Neuronal stem cell (in vitro differentiated cells): ENCODE measurements at regions not wholly inside any gene's neighbourhood (a gene's known extent, or its start where the extent isn't known, plus 50 kb on each side); places are given as distances from the start of the nearest gene placed in this dataset.
"Not testable (repeated sequence)": the region's sequence is repeated elsewhere in the genome, so short reads cannot be mapped to it uniquely, and the experiment has no call there.

ENCODE experiments used
- DNase-seq: peaks from one replicate; pipeline ENCODE4 v3.0.0-alpha.2; 2013; ENCODE audit warnings: low spot score
- H2AFZ ChIP-seq: one replicate; pipeline ENCODE4 v1.6.1; 2013; ENCODE audit warnings: mild to moderate bottlenecking, low read length, inconsistent platforms
- H2AK5ac ChIP-seq: 2 replicates; pipeline ENCODE4 v1.6.1; 2013; ENCODE audit warnings: low read depth, mild to moderate bottlenecking, inconsistent platforms, low read length, moderate library complexity, mixed read lengths
- H2BK120ac ChIP-seq: 2 replicates; pipeline ENCODE4 v1.6.1; 2013; ENCODE audit warnings: low read depth, mild to moderate bottlenecking, inconsistent platforms, low read length, moderate library complexity, mixed read lengths
- H2BK12ac ChIP-seq: one replicate; pipeline ENCODE4 v1.6.1; 2013; ENCODE audit warnings: low read length, inconsistent platforms
- H2BK15ac ChIP-seq: 2 replicates; pipeline ENCODE4 v1.6.1; 2013; ENCODE audit warnings: mild to moderate bottlenecking, low read length, inconsistent platforms, mixed read lengths
- H2BK5ac ChIP-seq: one replicate; pipeline ENCODE4 v1.6.1; 2013; ENCODE audit warnings: inconsistent platforms, mild to moderate bottlenecking, low read length, moderate library complexity
- H3K14ac ChIP-seq: one replicate; pipeline ENCODE4 v1.6.1; 2013; ENCODE audit warnings: low read length, inconsistent platforms
- H3K18ac ChIP-seq: 2 replicates; pipeline ENCODE4 v1.6.1; 2013; ENCODE audit warnings: low read length, inconsistent platforms
- H3K23ac ChIP-seq: 2 replicates; pipeline ENCODE4 v1.6.1; 2013; ENCODE audit warnings: low read depth, mild to moderate bottlenecking, mixed read lengths, low read length, inconsistent platforms; ENCODE audit not compliant: poor library complexity
- H3K27ac ChIP-seq: replicated peaks from 3 replicates; pipeline ENCODE4 v1.5.1; 2013; ENCODE audit warnings: low read length, inconsistent platforms
- H3K27me3 ChIP-seq, 3 experiments: 2 replicates each; pipeline ENCODE4 v1.6.1; 2013; ENCODE audit warnings: low read length in 3 of 3, mild to moderate bottlenecking in 2 of 3, inconsistent platforms in 1 of 3, low read depth in 1 of 3, mixed read lengths in 1 of 3, moderate library complexity in 1 of 3; ENCODE audit not compliant: control insufficient read depth in 3 of 3, insufficient read depth in 3 of 3
- H3K36me3 ChIP-seq, 2 donors: replicated peaks in 1 of 2; 2 replicates each; pipeline ENCODE4 v1.6.1; 2013; ENCODE audit warnings: low read length in 2 of 2; ENCODE audit not compliant: control insufficient read depth in 2 of 2, insufficient read depth in 2 of 2
- H3K4ac ChIP-seq: 2 replicates; pipeline ENCODE4 v1.6.1; 2013; ENCODE audit warnings: inconsistent platforms, mild to moderate bottlenecking, low read length, moderate library complexity
- H3K4me1 ChIP-seq, 2 donors: 1 replicate in 1 of 2; 2 replicates in 1 of 2; pipeline ENCODE4 v1.6.1; 2013; ENCODE audit warnings: low read length in 2 of 2, low read depth in 1 of 2; ENCODE audit not compliant: control insufficient read depth in 2 of 2, insufficient read depth in 1 of 2
- H3K4me2 ChIP-seq: one replicate; pipeline ENCODE4 v1.6.1; 2013; ENCODE audit warnings: mild to moderate bottlenecking, low read length, inconsistent platforms; ENCODE audit not compliant: insufficient read depth, poor library complexity, severe bottlenecking
- H3K4me3 ChIP-seq, 2 donors: 2 replicates each; pipeline ENCODE4 v1.5.1; 2013; ENCODE audit warnings: low read length in 2 of 2, mild to moderate bottlenecking in 2 of 2, inconsistent platforms in 1 of 2, moderate library complexity in 1 of 2
- H3K79me1 ChIP-seq: one replicate; pipeline ENCODE4 v1.6.1; 2013; ENCODE audit warnings: low read depth, mild to moderate bottlenecking, inconsistent platforms, low read length, moderate library complexity
- H3K9ac ChIP-seq: one replicate; pipeline ENCODE4 v1.6.1; 2013; ENCODE audit warnings: mild to moderate bottlenecking, low read depth, low read length, inconsistent platforms; ENCODE audit not compliant: poor library complexity
- H3K9me3 ChIP-seq, 2 donors: replicated peaks in 1 of 2; 2 replicates each; pipeline versions ENCODE3 to v1.6.1; 2013; ENCODE audit warnings: low read length in 2 of 2, mild to moderate bottlenecking in 2 of 2, inconsistent platforms in 1 of 2, low read depth in 1 of 2, mixed read lengths in 1 of 2, moderate library complexity in 1 of 2; ENCODE audit not compliant: control insufficient read depth in 2 of 2, insufficient read depth in 1 of 2
- H4K8ac ChIP-seq: one replicate; pipeline ENCODE4 v1.6.1; 2013; ENCODE audit warnings: low read depth, mild to moderate bottlenecking, inconsistent platforms, low read length, moderate library complexity
- H4K91ac ChIP-seq: one replicate; pipeline ENCODE4 v1.6.1; 2013; ENCODE audit warnings: low read length, low read depth, mild to moderate bottlenecking, inconsistent platforms; ENCODE audit not compliant: poor library complexity
- WGBS, 2 donors: extraction: QIAGEN DNeasy Blood & Tissue Kit; methylation state at CpG; one replicate each; pipeline ENCODE4 v1.1.7; 2013; ENCODE audit warnings: missing lambda C conversion rate in 2 of 2, mixed read lengths in 1 of 2; ENCODE audit not compliant: insufficient read length in 2 of 2, insufficient replicate concordance in 1 of 2; ENCODE audit errors: extremely low coverage in 2 of 2; 5-methylcytosine and 5-hydroxymethylcytosine counted together

- H3K9ac ChIP-seq, result no peak overlapping the region
- H3K27ac ChIP-seq, result no peak overlapping the region
- no peaks in the 10 kb centered on the region for H3K9me3 ChIP-seq
- H3K4me2 ChIP-seq, result no peak overlapping the region
- H3K23ac ChIP-seq, result no peak overlapping the region
- no peak overlapping the region for H2BK120ac ChIP-seq
- H3K27me3 ChIP-seq, result no peaks in the 10 kb centered on the region
- no peaks in the 10 kb centered on the region for H3K79me1 ChIP-seq
- H3K4me1 ChIP-seq, result no peaks in the 10 kb centered on the region
- H2BK12ac ChIP-seq, result no peak overlapping the region
- H4K8ac ChIP-seq, result no peak overlapping the region
- no peak overlapping the region for H3K4ac ChIP-seq
- DNase-seq, result no peak
- no peak overlapping the region for H2AK5ac ChIP-seq
- no peak overlapping the region for H2AFZ ChIP-seq
- no peak overlapping the region for H2BK5ac ChIP-seq
- no peak overlapping the region for H3K14ac ChIP-seq
- no peak overlapping the region for H2BK15ac ChIP-seq
- no CpG with 5 or more reads among the region's 1 CpG for WGBS, 2 donors
- no peaks in the 10 kb centered on the region for H3K36me3 ChIP-seq
- H4K91ac ChIP-seq, result no peak overlapping the region
- no peak overlapping the region for H3K18ac ChIP-seq
- no peak overlapping the region for H3K4me3 ChIP-seq
Measured at GRCh38 chr14:66268802-66269334, 217.3 kb upstream of the CCDC196 start.

- no CpG with 5 or more reads among the region's 1 CpG for WGBS, 2 donors
- no peak overlapping the region for H3K14ac ChIP-seq
- no peak overlapping the region for H3K4me3 ChIP-seq
- no peak overlapping the region for H2BK12ac ChIP-seq
- no peaks in the 10 kb centered on the region for H3K4me1 ChIP-seq
- H3K4ac ChIP-seq, result no peak overlapping the region
- no peak overlapping the region for H4K8ac ChIP-seq
- H3K9me3 ChIP-seq, result no peaks in the 10 kb centered on the region
- H2BK15ac ChIP-seq, result no peak overlapping the region
- no peak overlapping the region for H2BK120ac ChIP-seq
- H3K9ac ChIP-seq, result no peak overlapping the region
- H2BK5ac ChIP-seq, result no peak overlapping the region
- H3K36me3 ChIP-seq, result no peaks in the 10 kb centered on the region
- no peaks in the 10 kb centered on the region for H3K27me3 ChIP-seq
- no peaks in the 10 kb centered on the region for H3K79me1 ChIP-seq
- no peak for DNase-seq
- H3K4me2 ChIP-seq, result no peak overlapping the region
- H2AFZ ChIP-seq, result no peak overlapping the region
- H4K91ac ChIP-seq, result no peak overlapping the region
- no peak overlapping the region for H3K27ac ChIP-seq
- H3K18ac ChIP-seq, result no peak overlapping the region
- H3K23ac ChIP-seq, result no peak overlapping the region
- no peak overlapping the region for H2AK5ac ChIP-seq
Measured at GRCh38 chr14:66272221-66272620, 213.9 kb upstream of the CCDC196 start.

GRCh38 chr14:66273261-66273832 lies 212.8 kb upstream of the CCDC196 start:
- Histone ChIP-seq H3K36me3 (no peaks in the 10 kb centered on the region), H2BK15ac (no peak overlapping the region), H3K9ac (no peak overlapping the region), H3K27me3 (no peaks in the 10 kb centered on the region), H3K4me2 (no peak overlapping the region), H2AFZ (no peak overlapping the region), H2BK120ac (no peak overlapping the region), H3K23ac (no peak overlapping the region), H3K79me1 (no peaks in the 10 kb centered on the region), H2BK5ac (no peak overlapping the region), H3K4me3 (no peak overlapping the region), H4K91ac (no peak overlapping the region), H4K8ac (no peak overlapping the region), H3K18ac (no peak overlapping the region), H3K9me3 (no peaks in the 10 kb centered on the region), H3K27ac (no peak overlapping the region), H3K14ac (no peak overlapping the region), H2BK12ac (no peak overlapping the region), H3K4me1 (no peaks in the 10 kb centered on the region), H2AK5ac (no peak overlapping the region), H3K4ac (no peak overlapping the region)
- no peak for DNase-seq
- WGBS, 2 donors, result no CpG with 5 or more reads among the region's 1 CpG

- not testable (repeated sequence) for H3K4me2 ChIP-seq, H3K14ac ChIP-seq, H3K4ac ChIP-seq, H2BK15ac ChIP-seq, H2BK5ac ChIP-seq, H3K36me3 ChIP-seq, H3K9ac ChIP-seq, H2BK12ac ChIP-seq, H3K79me1 ChIP-seq, H3K23ac ChIP-seq, H3K9me3 ChIP-seq, H4K8ac ChIP-seq, DNase-seq, H2AFZ ChIP-seq, H2AK5ac ChIP-seq, H3K18ac ChIP-seq, H4K91ac ChIP-seq, H3K27ac ChIP-seq, H3K4me3 ChIP-seq, H3K27me3 ChIP-seq, H2BK120ac ChIP-seq, H3K4me1 ChIP-seq
- WGBS, 2 donors, result no CpG with 5 or more reads among the region's 3 CpGs
Measured at GRCh38 chr14:66278418-66278817, 207.8 kb upstream of the CCDC196 start.
